Femur (tissue), 1 donor: ENCODE measurements at regions not wholly inside any gene's neighbourhood (a gene's known extent, or its start where the extent isn't known, plus 50 kb on each side); places are given as distances from the start of the nearest gene placed in this dataset.

Experiments used
- DNase-seq: peaks from one replicate; pipeline ENCODE4 v3.0.0-alpha.2; 2017

- no peak for DNase-seq
Measured at GRCh38 chr12:93314177-93314497, 63.6 kb upstream of the NUDT4 start.

GRCh38 chr12:93315385-93315906 lies 62.3 kb upstream of the NUDT4 start:
- no peak for DNase-seq

- no peak for DNase-seq
Measured at GRCh38 chr12:93315907-93316622, 61.7 kb upstream of the NUDT4 start.

GRCh38 chr12:93316623-93316971 lies 61.1 kb upstream of the NUDT4 start:
- no peak for DNase-seq

- DNase-seq, result no peak
Measured at GRCh38 chr12:93317227-93317626, 60.5 kb upstream of the NUDT4 start.

GRCh38 chr12:93318720-93319522 lies 58.8 kb upstream of the NUDT4 start:
- no peak for DNase-seq

GRCh38 chr12:93319523-93320050 lies 58.1 kb upstream of the NUDT4 start:
- DNase-seq, result no peak

GRCh38 chr12:93322784-93323183 lies 54.9 kb upstream of the NUDT4 start:
- DNase-seq, result no peak

- no peak for DNase-seq
Measured at GRCh38 chr12:93323625-93324329, 53.9 kb upstream of the NUDT4 start.

GRCh38 chr12:93325855-93326254 lies 51.9 kb upstream of the NUDT4 start:
- DNase-seq, result no peak
